IMR-90 (cell line): ENCODE measurements at regions not wholly inside any gene's neighbourhood (a gene's known extent, or its start where the extent isn't known, plus 50 kb on each side); places are given as distances from the start of the nearest gene placed in this dataset.

Source experiments
- BHLHE40 ChIP-seq: fragments of 150-350 bp; IDR thresholded peaks from 2 replicates; pipeline ENCODE4 v1.6.1; 2016; ENCODE audit warnings: mild to moderate bottlenecking, low read depth, low read length
- CHD1 ChIP-seq: IDR thresholded peaks from 2 replicates; pipeline ENCODE4 v1.6.1; 2012; ENCODE audit warnings: low read depth, low read length, improper control_type of control experiment
- MAFK ChIP-seq: IDR thresholded peaks from 2 replicates; pipeline ENCODE4 v1.6.1; 2012; ENCODE audit warnings: low read depth, low read length, improper control_type of control experiment
- MAZ ChIP-seq: IDR thresholded peaks from 2 replicates; pipeline ENCODE4 v1.6.1; 2012; ENCODE audit warnings: low read depth, mild to moderate bottlenecking, low read length, improper control_type of control experiment, moderate library complexity, borderline replicate concordance
- POLR2A ChIP-seq: IDR thresholded peaks from 2 replicates; pipeline ENCODE4 v1.6.1; 2012; ENCODE audit warnings: mild to moderate bottlenecking, low read depth, low read length
- RAD21 ChIP-seq: IDR thresholded peaks from 2 replicates; pipeline ENCODE4 v1.6.1; 2012; ENCODE audit warnings: low read length, improper control_type of control experiment
- RFX5 ChIP-seq: IDR thresholded peaks from 2 replicates; pipeline ENCODE4 v1.8.0; 2012; ENCODE audit warnings: low read depth, mild to moderate bottlenecking, low read length, moderate library complexity
- TF ChIP-seq, protein P1 (sequence below): conservative IDR thresholded peaks from 2 replicates; pipeline ENCODE4 v1.5.1; 2012; ENCODE audit warnings: mild to moderate bottlenecking, low read depth, low read length, improper control_type of control experiment

DNA sequence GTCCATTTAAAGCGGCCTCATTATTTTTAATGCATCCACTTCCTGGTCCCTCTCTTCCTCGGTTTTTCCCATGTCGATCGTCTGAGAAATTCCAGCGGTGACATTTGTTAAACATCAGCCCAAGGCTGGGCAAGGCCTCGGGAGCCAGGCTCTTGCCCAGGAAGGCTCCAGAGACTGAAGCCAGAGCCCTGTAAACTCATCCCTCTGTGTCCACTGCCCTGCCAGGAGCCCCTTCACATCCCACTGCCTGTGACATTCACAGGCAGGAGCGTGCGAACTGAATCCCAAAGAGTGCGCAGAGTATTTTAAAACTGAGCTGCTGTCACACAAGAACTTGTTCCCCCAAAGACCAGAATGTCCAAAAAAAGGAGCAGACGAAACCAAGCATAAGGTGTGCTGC lies 56.5 kb upstream of the ANO1 start:
- TF ChIP-seq POLR2A (no peak), RAD21 (no peak), MAZ (no peak), MAFK (no peak), BHLHE40 (no peak), CHD1 (no peak), RFX5 (no peak)
- TF ChIP-seq, protein P1, sequence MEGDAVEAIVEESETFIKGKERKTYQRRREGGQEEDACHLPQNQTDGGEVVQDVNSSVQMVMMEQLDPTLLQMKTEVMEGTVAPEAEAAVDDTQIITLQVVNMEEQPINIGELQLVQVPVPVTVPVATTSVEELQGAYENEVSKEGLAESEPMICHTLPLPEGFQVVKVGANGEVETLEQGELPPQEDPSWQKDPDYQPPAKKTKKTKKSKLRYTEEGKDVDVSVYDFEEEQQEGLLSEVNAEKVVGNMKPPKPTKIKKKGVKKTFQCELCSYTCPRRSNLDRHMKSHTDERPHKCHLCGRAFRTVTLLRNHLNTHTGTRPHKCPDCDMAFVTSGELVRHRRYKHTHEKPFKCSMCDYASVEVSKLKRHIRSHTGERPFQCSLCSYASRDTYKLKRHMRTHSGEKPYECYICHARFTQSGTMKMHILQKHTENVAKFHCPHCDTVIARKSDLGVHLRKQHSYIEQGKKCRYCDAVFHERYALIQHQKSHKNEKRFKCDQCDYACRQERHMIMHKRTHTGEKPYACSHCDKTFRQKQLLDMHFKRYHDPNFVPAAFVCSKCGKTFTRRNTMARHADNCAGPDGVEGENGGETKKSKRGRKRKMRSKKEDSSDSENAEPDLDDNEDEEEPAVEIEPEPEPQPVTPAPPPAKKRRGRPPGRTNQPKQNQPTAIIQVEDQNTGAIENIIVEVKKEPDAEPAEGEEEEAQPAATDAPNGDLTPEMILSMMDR, result no peak
